Testis (tissue), 2 donors: ENCODE measurements at regions not wholly inside any gene's neighbourhood (a gene's known extent, or its start where the extent isn't known, plus 50 kb on each side); places are given as distances from the start of the nearest gene placed in this dataset.

Experiments used
- DNase-seq: peaks from one replicate; pipeline ENCODE4 v3.0.0-alpha.2; 2019
- H3K27ac ChIP-seq, 2 donors: fragments of 200-600 bp; sonication (generic); one replicate each; pipeline ENCODE4 v1.5.1; 2019
- H3K27me3 ChIP-seq: fragments of 200-600 bp; sonication (generic); one replicate; pipeline ENCODE4 v1.5.1; 2019
- H3K36me3 ChIP-seq: fragments of 200-600 bp; sonication (generic); one replicate; pipeline ENCODE4 v1.5.1; 2017; ENCODE audit warnings: low read depth; ENCODE audit errors: missing control alignments
- H3K4me1 ChIP-seq: fragments of 200-600 bp; sonication (generic); one replicate; pipeline ENCODE4 v1.5.1; 2019
- H3K4me3 ChIP-seq, 2 donors: fragments of 200-600 bp; sonication (generic); one replicate each; pipeline ENCODE4 v1.5.1; 2017 to 2019
- H3K9me3 ChIP-seq: fragments of 200-600 bp; sonication (generic); one replicate; pipeline ENCODE4 v1.5.1; 2017
- CTCF ChIP-seq, 3 experiments: fragments of 450-650 bp in 2 of 3; fragments of 200-600 bp in 1 of 3; sonication (generic) in 1 of 3; IDR thresholded peaks; one replicate each; pipeline ENCODE4 v1.5.1; 2016 to 2019; ENCODE audit warnings: antibody characterized with exemption in 3 of 3, mild to moderate bottlenecking in 2 of 3, moderate library complexity in 1 of 3
- POLR2A ChIP-seq: fragments of 450-650 bp; IDR thresholded peaks from one replicate; pipeline ENCODE4 v1.6.1; 2017; ENCODE audit warnings: antibody characterized with exemption, mild to moderate bottlenecking, moderate library complexity
- whole genome bisulfite sequencing, 2 donors: methylation state at CpG; one replicate each; pipeline ENCODE4 v1.1.5; 2018; 5-methylcytosine and 5-hydroxymethylcytosine counted together
- intact Hi-C: fragments of 100-400 bp; cut with DNase I; formaldehyde crosslinking; loops from one replicate; pipeline ENCODE4 v1.15.1; 2023; ENCODE audit warnings: low total_unique reads

GRCh38 chr13:107461751-107462150 is 753.6 kb downstream of the LIG4 start:
- Histone ChIP-seq H3K27me3 (no peaks in the 10 kb centered on the region), H3K4me3 (no peak overlapping the region), H3K27ac (no peak overlapping the region), H3K9me3 (no peaks in the 10 kb centered on the region), H3K4me1 (no peaks in the 10 kb centered on the region), H3K36me3 (no peaks in the 10 kb centered on the region)
- WGBS, 2 donors, result 50 to 73% methylated on average over 1 of the region's 1 CpG
- no peak for DNase-seq
- TF ChIP-seq POLR2A (no peak), CTCF (IDR thresholded peaks at IDR 0.05) (no peak)
- intact Hi-C loops, result no loop called here

GRCh38 chr13:107459430-107459829 is 755.9 kb downstream of the LIG4 start:
- Histone ChIP-seq H3K4me3 (no peak overlapping the region), H3K36me3 (no peaks in the 10 kb centered on the region), H3K9me3 (no peaks in the 10 kb centered on the region), H3K27me3 (no peaks in the 10 kb centered on the region), H3K4me1 (no peaks in the 10 kb centered on the region), H3K27ac (no peak overlapping the region)
- TF ChIP-seq CTCF (IDR thresholded peaks at IDR 0.05), result no peak
- TF ChIP-seq POLR2A, result no peak
- intact Hi-C loops, result no loop called here
- WGBS, 2 donors, result 55 to 62% methylated on average over 3 of the region's 3 CpGs
- no peak for DNase-seq

GRCh38 chr13:107458269-107458668 is 757.1 kb downstream of the LIG4 start:
- TF ChIP-seq POLR2A (no peak), CTCF (IDR thresholded peaks at IDR 0.05) (no peak)
- Histone ChIP-seq H3K36me3 (no peaks in the 10 kb centered on the region), H3K27ac (no peak overlapping the region), H3K27me3 (no peaks in the 10 kb centered on the region), H3K4me3 (no peak overlapping the region), H3K9me3 (no peaks in the 10 kb centered on the region), H3K4me1 (no peaks in the 10 kb centered on the region)
- no peak for DNase-seq
- 89 to 91% methylated on average over 10 of the region's 10 CpGs for WGBS, 2 donors
- intact Hi-C loops, result no loop called here

GRCh38 chr13:107457686-107458085 is 757.6 kb downstream of the LIG4 start:
- Histone ChIP-seq H3K27ac (no peak overlapping the region), H3K27me3 (no peaks in the 10 kb centered on the region), H3K9me3 (no peaks in the 10 kb centered on the region), H3K4me3 (no peak overlapping the region), H3K36me3 (no peaks in the 10 kb centered on the region), H3K4me1 (no peaks in the 10 kb centered on the region)
- no peak for TF ChIP-seq POLR2A
- TF ChIP-seq CTCF (IDR thresholded peaks at IDR 0.05), result no peak
- DNase-seq, result no peak
- intact Hi-C loops, result no loop called here
- 48 to 54% methylated on average over 2 of the region's 2 CpGs for WGBS, 2 donors

- no peaks in the 10 kb centered on the region for H3K27me3 ChIP-seq
- H3K36me3 ChIP-seq, result no peaks in the 10 kb centered on the region
- no peaks in the 10 kb centered on the region for H3K4me1 ChIP-seq
- TF ChIP-seq POLR2A (no peak), CTCF (IDR thresholded peaks at IDR 0.05) (no peak)
- no peak overlapping the region for H3K27ac ChIP-seq
- no peak for DNase-seq
- H3K9me3 ChIP-seq, result no peaks in the 10 kb centered on the region
- intact Hi-C loops, result no loop called here
- WGBS, 2 donors, result 27 to 39% methylated on average over 2 of the region's 2 CpGs
- no peak overlapping the region for H3K4me3 ChIP-seq
These were observed 758.9 kb downstream of the LIG4 start for GRCh38 chr13:107456431-107456830.
